ENCODE measurements at regions not wholly inside any gene's neighbourhood (a gene's known extent, or its start where the extent isn't known, plus 50 kb on each side); places are given as distances from the start of the nearest gene placed in this dataset.

DNA sequence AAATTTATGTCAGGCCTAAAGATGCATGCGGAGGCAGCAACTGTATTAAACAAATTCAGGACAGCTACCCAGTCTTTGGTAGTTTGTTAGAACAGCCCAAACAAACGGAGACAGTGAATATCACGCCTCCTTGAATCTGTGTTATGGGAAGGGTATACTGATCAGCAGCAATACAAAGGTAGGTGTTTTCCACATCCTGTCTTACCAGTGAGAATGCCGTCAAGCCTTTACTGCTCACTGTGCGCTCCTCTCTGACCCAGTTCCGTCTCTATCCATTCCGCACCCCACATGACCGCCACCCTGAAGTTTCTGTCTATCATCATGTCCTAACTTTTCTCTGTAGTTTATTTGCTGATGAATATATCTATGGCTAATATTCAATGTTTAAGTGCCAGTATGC, 473.3 kb downstream of the LPIN1 start:
- no peak for TF ChIP-seq CTCF (IDR thresholded peaks at IDR 0.05)
- TF ChIP-seq EZH2 (IDR thresholded peaks at IDR 0.05) = no peak
